ENCODE measurements at regions not wholly inside any gene's neighbourhood (a gene's known extent, or its start where the extent isn't known, plus 50 kb on each side); places are given as distances from the start of the nearest gene placed in this dataset.

DNA sequence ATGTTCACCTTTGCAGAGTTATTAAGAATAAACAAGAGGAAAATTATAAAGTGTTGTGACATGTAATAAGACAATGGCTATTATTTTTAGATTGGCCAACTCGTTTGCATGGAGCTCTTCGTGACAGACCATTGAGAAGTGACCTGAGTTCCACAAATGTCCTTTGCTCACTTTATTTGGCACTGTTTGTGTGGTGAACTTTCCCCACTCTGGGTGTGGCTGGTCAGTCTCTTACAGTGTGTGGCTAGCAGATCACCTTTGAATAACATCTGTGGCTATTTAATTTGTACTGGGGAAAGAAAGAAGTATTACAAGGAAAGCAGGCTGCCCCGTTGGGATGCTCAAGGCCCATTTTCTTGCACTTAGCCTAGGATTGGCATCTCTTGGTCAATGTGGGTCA lies 274.1 kb upstream of the WWC1 start:
- Histone ChIP-seq H3K4me3 (no peak overlapping the region), H3K4me1 (peaks cover 10% of the 10 kb centered on the region), H3K36me3 (peaks cover 39% of the 10 kb centered on the region), H4K20me1 (no peaks in the 10 kb centered on the region; the same call in 1 of the 2 replicates), H3K4me2 (no peak overlapping the region), H3K9ac (no peak overlapping the region), H3K9me3 (no peaks in the 10 kb centered on the region), H3K27me3 (no peaks in the 10 kb centered on the region), H3K27ac (no peak overlapping the region)
- no peak for TF ChIP-seq Cebpa-rat (IDR thresholded peaks at IDR 0.05)

DNA sequence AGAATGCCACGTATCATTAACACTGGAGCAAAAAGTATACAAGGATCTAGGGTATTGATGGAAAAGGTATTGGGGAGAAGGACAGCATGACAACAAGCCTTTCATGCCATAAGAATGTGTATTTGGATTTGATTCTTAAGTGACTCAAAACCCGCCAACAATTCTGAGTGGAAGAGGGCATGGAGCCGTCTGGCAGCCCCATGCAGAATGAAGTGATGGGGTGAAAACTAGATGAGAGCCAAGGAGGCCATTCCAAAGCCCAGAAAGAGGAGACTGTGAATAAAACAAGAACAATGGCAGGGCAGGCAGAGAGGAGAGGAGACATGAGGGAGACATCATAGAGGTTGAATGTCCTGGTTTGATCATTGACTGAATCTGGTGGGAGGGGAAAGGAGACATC lies 272.3 kb upstream of the WWC1 start:
- H3K9ac ChIP-seq: no peak overlapping the region
- H3K4me2 ChIP-seq: no peak overlapping the region
- H3K4me1 ChIP-seq: peaks cover 10% of the 10 kb centered on the region
- no peaks in the 10 kb centered on the region for H3K9me3 ChIP-seq
- no peak for TF ChIP-seq Cebpa-rat (IDR thresholded peaks at IDR 0.05)
- peaks cover 52% of the 10 kb centered on the region for H3K36me3 ChIP-seq
- H3K27me3 ChIP-seq: no peaks in the 10 kb centered on the region
- peaks cover 9% of the 10 kb centered on the region; the same call in 1 of the 2 replicates for H4K20me1 ChIP-seq
- H3K27ac ChIP-seq: no peak overlapping the region
- H3K4me3 ChIP-seq: no peak overlapping the region

- Histone ChIP-seq H3K27ac (no peak overlapping the region), H3K27me3 (no peaks in the 10 kb centered on the region), H3K4me2 (peak overlapping the region; percentile 7; the same call in 1 of the 2 replicates), H3K4me1 (peaks cover 10% of the 10 kb centered on the region), H4K20me1 (peaks cover 9% of the 10 kb centered on the region; the same call in 1 of the 2 replicates), H3K9ac (no peak overlapping the region), H3K4me3 (no peak overlapping the region), H3K36me3 (peaks cover 52% of the 10 kb centered on the region), H3K9me3 (no peaks in the 10 kb centered on the region)
- TF ChIP-seq Cebpa-rat (IDR thresholded peaks at IDR 0.05): no peak
Measured at GRCh38 chr5:168020542-168021294, 270.7 kb upstream of the WWC1 start.

DNA sequence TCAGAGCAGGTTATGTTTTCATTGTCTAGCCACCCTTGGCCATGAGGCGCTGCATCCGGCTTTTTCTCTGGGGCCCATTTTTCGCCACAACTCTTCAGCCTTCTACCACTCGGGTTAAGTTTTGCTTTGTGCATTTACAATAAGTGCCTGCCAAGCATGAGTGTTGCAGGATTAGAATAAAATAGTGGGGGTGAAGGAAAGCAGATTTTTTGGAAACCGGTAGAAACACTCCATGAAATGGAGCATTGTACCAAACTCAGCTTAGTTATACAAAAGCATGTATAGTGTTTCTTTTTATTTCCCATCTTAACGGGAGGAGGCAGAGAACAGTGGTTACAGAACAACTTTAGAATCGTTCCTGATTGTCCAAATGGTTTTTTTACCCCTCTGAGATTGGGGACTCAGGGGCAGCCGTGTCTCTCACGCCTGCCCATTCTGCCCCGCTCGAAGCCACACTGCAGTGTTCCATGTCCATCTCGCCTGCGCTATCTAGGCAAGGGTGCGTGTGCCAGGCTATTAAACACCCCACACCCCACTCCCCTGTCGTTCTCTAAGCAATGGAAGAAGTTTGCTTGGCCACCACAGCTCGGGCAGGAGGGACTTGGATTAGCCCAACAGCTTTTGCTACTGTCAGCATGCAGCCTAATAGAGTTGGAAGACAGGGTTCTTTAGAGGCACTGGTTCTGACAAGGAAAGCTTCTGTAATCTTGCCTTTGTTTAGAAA lies 268.8 kb upstream of the WWC1 start:
- H3K9ac ChIP-seq: no peak overlapping the region
- H3K36me3 ChIP-seq: peaks cover 51% of the 10 kb centered on the region
- no peak overlapping the region for H3K4me2 ChIP-seq
- no peaks in the 10 kb centered on the region for H3K27me3 ChIP-seq
- H3K27ac ChIP-seq: no peak overlapping the region
- TF ChIP-seq Cebpa-rat (IDR thresholded peaks at IDR 0.05): no peak
- H3K4me1 ChIP-seq: peaks cover 10% of the 10 kb centered on the region
- H4K20me1 ChIP-seq: peaks cover 9% of the 10 kb centered on the region; the same call in 1 of the 2 replicates
- H3K4me3 ChIP-seq: no peak overlapping the region
- H3K9me3 ChIP-seq: no peaks in the 10 kb centered on the region

DNA sequence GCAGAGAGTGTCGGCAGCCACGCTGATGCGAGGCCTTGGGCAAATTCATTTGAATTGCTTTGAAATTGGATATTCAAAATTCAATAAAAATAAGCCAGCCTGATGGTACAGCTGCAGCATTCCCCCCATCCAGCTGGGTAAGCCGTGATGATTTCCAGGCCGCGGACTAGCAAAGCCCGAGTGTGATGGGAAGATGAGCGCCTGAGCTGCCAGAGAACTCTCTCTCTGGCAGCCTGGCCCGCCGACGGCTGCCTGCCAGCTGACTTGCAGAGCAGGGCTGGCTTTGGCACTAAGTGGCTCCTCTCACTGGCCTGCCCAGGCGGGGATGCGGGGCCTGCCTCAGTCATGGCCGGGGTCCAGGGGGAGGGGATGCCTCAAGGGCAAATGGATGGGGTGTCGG lies 268.3 kb upstream of the WWC1 start:
- no peak overlapping the region for H3K27ac ChIP-seq
- no peak overlapping the region for H3K4me3 ChIP-seq
- TF ChIP-seq Cebpa-rat (IDR thresholded peaks at IDR 0.05): no peak
- peaks cover 9% of the 10 kb centered on the region; the same call in 1 of the 2 replicates for H4K20me1 ChIP-seq
- H3K4me2 ChIP-seq: no peak overlapping the region
- H3K9ac ChIP-seq: no peak overlapping the region
- H3K36me3 ChIP-seq: peaks cover 57% of the 10 kb centered on the region
- no peaks in the 10 kb centered on the region for H3K27me3 ChIP-seq
- H3K9me3 ChIP-seq: no peaks in the 10 kb centered on the region
- H3K4me1 ChIP-seq: peaks cover 10% of the 10 kb centered on the region

- Histone ChIP-seq H3K27me3 (no peaks in the 10 kb centered on the region), H3K4me3 (no peak overlapping the region), H3K27ac (no peak overlapping the region), H3K9ac (no peak overlapping the region), H4K20me1 (peaks cover 9% of the 10 kb centered on the region; the same call in 1 of the 2 replicates), H3K36me3 (peaks cover 67% of the 10 kb centered on the region), H3K4me1 (peaks cover 10% of the 10 kb centered on the region), H3K4me2 (no peak overlapping the region), H3K9me3 (peaks cover 4% of the 10 kb centered on the region; the same call in 1 of the 2 replicates)
- TF ChIP-seq Cebpa-rat (IDR thresholded peaks at IDR 0.05): no peak
Measured at GRCh38 chr5:168024306-168024705, 267.1 kb upstream of the WWC1 start.

GRCh38 chr5:168027007-168027406 lies 264.4 kb upstream of the WWC1 start:
- Histone ChIP-seq H3K27ac (no peak overlapping the region), H3K9ac (no peak overlapping the region), H3K27me3 (no peaks in the 10 kb centered on the region), H3K36me3 (peaks cover 78% of the 10 kb centered on the region), H3K9me3 (peaks cover 4% of the 10 kb centered on the region; the same call in 1 of the 2 replicates), H4K20me1 (peaks cover 9% of the 10 kb centered on the region; the same call in 1 of the 2 replicates), H3K4me2 (no peak overlapping the region), H3K4me3 (no peak overlapping the region), H3K4me1 (no peaks in the 10 kb centered on the region)
- no peak for TF ChIP-seq Cebpa-rat (IDR thresholded peaks at IDR 0.05)

- no peaks in the 10 kb centered on the region for H3K4me1 ChIP-seq
- no peak overlapping the region for H3K9ac ChIP-seq
- TF ChIP-seq Cebpa-rat (IDR thresholded peaks at IDR 0.05): no peak
- no peak overlapping the region for H3K27ac ChIP-seq
- peaks cover 4% of the 10 kb centered on the region; the same call in 1 of the 2 replicates for H3K9me3 ChIP-seq
- no peaks in the 10 kb centered on the region for H3K27me3 ChIP-seq
- H3K36me3 ChIP-seq: peaks cover 45% of the 10 kb centered on the region
- no peaks in the 10 kb centered on the region for H4K20me1 ChIP-seq
- H3K4me2 ChIP-seq: no peak overlapping the region
- no peak overlapping the region for H3K4me3 ChIP-seq
Measured at GRCh38 chr5:168030912-168031311, 260.5 kb upstream of the WWC1 start.

- Histone ChIP-seq H3K27me3 (no peaks in the 10 kb centered on the region), H3K27ac (no peak overlapping the region), H3K4me2 (no peak overlapping the region), H3K4me1 (no peaks in the 10 kb centered on the region), H3K36me3 (peaks cover 38% of the 10 kb centered on the region), H3K9ac (no peak overlapping the region), H4K20me1 (no peaks in the 10 kb centered on the region), H3K4me3 (no peak overlapping the region), H3K9me3 (peaks cover 4% of the 10 kb centered on the region; the same call in 1 of the 2 replicates)
- TF ChIP-seq Cebpa-rat (IDR thresholded peaks at IDR 0.05): no peak
Measured at GRCh38 chr5:168031614-168032013, 259.8 kb upstream of the WWC1 start.

DNA sequence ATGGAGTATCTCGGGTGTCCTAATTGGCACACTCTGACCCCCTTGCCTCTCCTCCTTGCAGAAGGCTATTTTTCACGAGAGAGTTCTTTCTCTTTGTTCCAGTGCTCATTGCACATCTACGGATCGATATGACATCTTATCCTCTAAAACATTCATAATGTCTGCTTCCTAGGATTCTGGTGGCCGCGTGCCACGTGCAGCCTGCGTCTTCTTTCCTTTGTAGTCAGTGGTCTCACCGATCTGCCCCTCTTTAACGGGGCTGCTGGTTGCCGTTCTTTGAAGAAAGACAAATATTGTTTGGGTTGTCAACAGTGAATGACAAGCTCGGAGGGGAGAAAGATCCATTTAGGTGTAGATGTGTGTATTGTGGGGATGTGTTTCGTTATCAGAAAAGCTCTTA lies 252.4 kb upstream of the WWC1 start:
- TF ChIP-seq Cebpa-rat (IDR thresholded peaks at IDR 0.05): no peak

More for the DNA sequence above, 252.4 kb upstream of the WWC1 start:
- Histone ChIP-seq H3K4me3 (no peak overlapping the region), H3K9me3 (no peaks in the 10 kb centered on the region), H3K27me3 (no peaks in the 10 kb centered on the region), H3K4me1 (no peaks in the 10 kb centered on the region; the same call in 1 of the 2 replicates), H3K36me3 (peaks cover 43% of the 10 kb centered on the region), H3K4me2 (no peak overlapping the region), H3K27ac (no peak overlapping the region), H3K9ac (no peak overlapping the region), H4K20me1 (peaks cover 23% of the 10 kb centered on the region; the same call in 1 of the 2 replicates)
